ENCODE measurements at regions not wholly inside any gene's neighbourhood (a gene's known extent, or its start where the extent isn't known, plus 50 kb on each side); places are given as distances from the start of the nearest gene placed in this dataset.

GRCh38 chr17:54280741-54281140 is 458.0 kb downstream of the KIF2B start:
- no peak for TF ChIP-seq GATA3 (IDR thresholded peaks at IDR 0.05; ENCODE audit: low read depth, low read length)
- no peak for TF ChIP-seq GATA2 (IDR thresholded peaks at IDR 0.05; ENCODE audit: low read depth, low read length)
